GM19395 (cell line): ENCODE measurements at regions not wholly inside any gene's neighbourhood (a gene's known extent, or its start where the extent isn't known, plus 50 kb on each side); places are given as distances from the start of the nearest gene placed in this dataset.

Experiments
- ATAC-seq: cut with Tn5 transposase; IDR thresholded peaks from one replicate; pipeline ENCODE4 v1.9.1; 2021; ENCODE audit warnings: mild to moderate bottlenecking, moderate library complexity; ENCODE audit not compliant: unreplicated experiment

DNA sequence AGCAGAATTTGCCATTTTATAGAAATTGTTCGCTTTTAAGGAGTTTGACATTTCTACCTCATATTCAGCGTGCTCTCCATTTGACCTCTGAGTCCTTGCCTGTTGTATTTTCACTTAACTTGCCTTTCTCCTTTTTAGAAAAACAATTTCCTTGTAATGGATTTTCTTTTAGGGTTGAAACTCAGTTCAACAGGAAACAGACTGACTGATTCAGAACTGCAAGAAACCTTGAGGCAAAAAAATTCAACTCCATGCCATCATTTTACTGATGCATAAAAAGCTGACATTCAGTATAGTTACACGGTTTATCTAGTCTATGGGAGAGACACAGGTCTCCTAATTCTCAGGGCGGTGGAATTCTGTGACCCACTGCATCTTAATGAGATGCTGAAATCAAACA, 59.8 kb downstream of the MRPS30 start:
- no peak for ATAC-seq

- no peak for ATAC-seq
These were observed 61.2 kb downstream of the MRPS30 start for GRCh38 chr5:44869928-44870327.

- ATAC-seq, result no peak
These were observed 61.7 kb downstream of the MRPS30 start for GRCh38 chr5:44870430-44870829.

- ATAC-seq, result no peak
These were observed 62.7 kb downstream of the MRPS30 start for GRCh38 chr5:44871401-44871800.

GRCh38 chr5:44875661-44876605, 67.2 kb downstream of the MRPS30 start:
- ATAC-seq, result peak; percentile 100

DNA sequence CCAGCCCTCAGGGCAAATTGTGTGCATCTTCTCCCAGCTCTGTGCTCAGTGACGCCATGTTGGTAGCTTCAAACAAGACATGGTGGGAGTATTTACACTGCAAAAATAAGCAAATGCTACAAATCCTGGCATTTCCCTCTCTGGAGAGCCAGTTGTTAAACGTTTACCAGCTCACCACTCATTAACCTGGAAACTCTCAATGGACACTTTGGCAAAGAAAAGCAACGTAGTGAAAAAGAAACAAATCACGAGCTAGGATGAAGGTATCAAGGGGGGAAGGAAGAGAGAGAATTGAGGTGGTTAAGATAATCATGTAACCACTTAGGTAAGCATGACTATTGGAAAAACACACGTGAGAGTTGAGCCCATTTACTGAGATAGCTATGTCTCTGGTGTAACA, 72.5 kb downstream of the MRPS30 start:
- no peak for ATAC-seq

GRCh38 chr5:44884036-44884435, 75.3 kb downstream of the MRPS30 start:
- ATAC-seq, result no peak

DNA sequence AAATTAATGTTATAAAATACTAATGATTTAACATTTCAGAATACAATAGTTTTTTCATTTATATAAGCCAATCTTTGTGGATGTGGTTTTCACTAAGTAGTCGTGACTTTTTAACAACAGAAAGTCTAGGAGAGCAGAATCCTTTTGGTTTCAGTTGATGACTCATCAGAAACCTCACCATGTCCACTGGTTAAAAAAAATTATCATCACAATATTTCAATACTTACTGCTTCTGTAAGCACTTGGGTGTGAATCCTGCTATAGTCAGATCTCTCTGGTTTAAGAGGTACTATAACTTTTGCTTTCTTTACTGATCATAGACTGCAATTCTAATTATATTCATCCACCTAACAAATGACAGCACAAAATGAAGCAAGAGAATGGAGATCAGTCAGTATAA, 77.2 kb downstream of the MRPS30 start:
- peak; percentile 92 for ATAC-seq

- peak; percentile 52 for ATAC-seq
These were observed 79.0 kb downstream of the MRPS30 start for GRCh38 chr5:44887722-44888121.

GRCh38 chr5:44888435-44888834, 79.7 kb downstream of the MRPS30 start:
- ATAC-seq, result no peak

GRCh38 chr5:44891116-44891515, 82.4 kb downstream of the MRPS30 start:
- ATAC-seq, result no peak

DNA sequence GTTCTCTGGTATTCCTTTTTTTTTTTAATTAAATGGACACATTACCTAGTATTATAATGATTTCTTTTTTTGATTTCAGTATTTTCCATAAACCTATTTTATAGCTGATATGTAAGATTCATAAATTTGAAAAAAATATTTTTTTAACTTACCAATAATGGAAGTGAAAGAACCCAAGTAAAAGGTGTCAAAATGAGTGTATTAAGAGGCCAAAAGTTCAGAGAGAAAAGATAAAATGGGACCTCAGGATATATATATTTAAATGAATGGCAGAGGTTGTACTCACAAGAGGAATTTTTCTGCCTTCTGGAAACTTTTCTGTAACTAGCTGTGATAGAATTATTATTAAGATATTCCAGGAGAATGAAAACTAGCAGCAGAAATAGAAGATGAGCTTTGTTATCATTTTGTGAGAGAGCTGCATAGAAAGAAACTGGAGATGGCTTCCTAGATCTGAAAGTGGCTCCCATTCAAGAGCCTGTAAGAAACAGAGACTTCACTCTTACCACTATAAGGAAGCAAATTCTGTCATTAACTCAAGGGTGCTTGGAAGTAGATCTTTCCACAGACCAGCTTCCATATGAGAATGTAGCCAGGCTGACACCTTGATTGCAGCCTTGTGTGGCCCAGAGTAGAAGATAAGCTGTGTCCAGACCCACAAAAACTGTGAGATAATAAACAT, 91.7 kb downstream of the MRPS30 start:
- ATAC-seq, result peak; percentile 65

- ATAC-seq, result no peak
These were observed 98.6 kb downstream of the MRPS30 start for GRCh38 chr5:44907396-44907795.

DNA sequence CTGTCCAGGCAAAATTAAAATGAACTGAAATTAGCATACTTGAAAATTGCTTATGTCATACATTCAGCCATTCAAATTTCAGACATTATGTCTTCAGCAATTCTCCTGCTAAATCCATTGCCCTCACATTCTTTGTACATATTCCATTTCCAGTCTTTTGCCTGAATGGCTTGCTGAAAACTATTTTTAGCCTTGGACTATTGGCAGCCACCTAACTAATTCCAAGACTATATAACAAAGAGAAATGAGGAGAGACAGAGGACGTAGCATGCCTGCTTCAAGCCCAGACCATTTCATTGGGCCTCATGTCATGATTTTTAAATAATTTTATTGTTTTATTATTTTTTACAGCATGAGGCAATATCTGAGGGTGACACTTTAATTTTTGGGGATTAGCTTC, 100.3 kb downstream of the MRPS30 start:
- ATAC-seq, result no peak

DNA sequence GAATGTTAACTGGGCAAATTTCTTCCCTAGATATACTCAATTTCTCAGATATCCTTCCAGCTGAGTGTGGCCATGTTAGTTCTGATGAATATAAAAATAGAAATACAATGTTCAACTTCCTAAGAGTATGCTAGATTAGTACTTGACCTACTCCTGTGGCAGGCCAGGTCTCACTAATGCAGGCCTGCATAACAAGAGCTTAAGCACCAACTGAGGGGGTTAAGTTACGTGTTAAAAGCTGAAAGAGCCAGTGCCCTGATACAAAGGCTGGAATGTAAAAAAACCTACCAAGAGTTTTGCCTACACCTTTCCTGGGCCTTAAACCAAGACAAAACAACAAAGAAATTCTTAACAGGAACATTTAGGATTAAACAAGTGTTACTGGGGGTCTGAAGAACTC, 102.8 kb downstream of the MRPS30 start:
- ATAC-seq, result no peak

DNA sequence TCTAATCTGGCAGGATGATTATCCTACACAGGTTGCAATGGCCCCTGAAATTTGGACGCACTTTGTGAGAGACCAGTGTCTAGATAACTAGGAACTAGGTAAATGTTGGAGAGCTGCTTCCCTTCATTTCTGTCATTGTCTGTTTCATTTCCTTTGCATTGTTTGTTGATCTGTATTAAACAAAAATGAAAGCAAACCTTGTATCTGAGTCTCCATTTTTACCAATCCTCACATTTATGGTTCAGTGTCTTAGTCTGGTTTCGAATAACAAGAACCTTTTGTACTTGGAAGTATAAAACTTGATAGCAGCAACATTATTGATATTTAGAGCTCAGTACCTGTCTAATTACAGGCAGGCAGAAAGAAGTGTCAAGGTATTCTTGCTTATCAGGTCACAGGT, 105.5 kb downstream of the MRPS30 start:
- no peak for ATAC-seq

DNA sequence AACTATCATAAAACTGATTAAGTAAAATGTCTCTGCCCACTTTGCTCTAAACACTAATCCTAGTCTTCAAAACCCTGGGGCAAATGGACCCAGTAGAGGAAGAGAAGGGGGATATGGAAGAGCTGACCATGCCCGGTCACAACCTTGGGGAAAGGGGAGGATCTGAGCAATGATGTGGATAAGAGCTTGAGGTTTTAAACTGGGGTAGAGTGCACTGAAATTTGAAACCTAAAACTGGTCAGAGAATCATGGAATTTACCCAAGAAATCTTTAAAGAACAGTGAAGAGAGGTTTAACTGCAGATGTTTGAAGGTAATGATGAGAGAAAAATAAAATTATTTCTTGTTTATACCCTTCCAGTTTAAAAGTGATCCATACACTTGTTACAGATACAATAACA, 110.8 kb downstream of the MRPS30 start:
- no peak for ATAC-seq

- no peak for ATAC-seq
These were observed 118.5 kb downstream of the MRPS30 start for GRCh38 chr5:44927115-44927733.

- peak; percentile 98 for ATAC-seq
These were observed 124.3 kb downstream of the MRPS30 start for GRCh38 chr5:44932922-44933585.

DNA sequence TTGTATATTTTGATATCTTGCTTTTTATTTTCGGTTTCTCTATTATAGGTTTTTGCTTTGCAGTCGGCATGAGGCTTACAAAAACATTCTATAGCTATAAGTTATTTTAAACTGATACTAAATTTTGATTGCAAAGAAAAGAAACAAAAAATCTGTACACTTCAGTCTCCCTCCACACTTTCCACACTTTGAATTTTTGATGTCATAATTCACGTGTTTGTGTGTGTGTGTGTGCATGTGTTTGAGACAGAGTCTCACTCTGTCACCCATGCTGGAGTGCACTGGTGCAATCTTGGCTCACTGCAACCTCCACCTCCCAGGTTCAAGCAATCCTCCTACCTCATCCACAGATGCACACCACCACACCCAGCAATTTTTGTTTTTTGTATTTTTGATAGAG, 124.9 kb downstream of the MRPS30 start:
- ATAC-seq, result peak; percentile 19

GRCh38 chr5:44935262-44935661, 126.5 kb downstream of the MRPS30 start:
- ATAC-seq, result no peak
